GM19025 (cell line): ENCODE measurements at regions not wholly inside any gene's neighbourhood (a gene's known extent, or its start where the extent isn't known, plus 50 kb on each side); places are given as distances from the start of the nearest gene placed in this dataset.

Source experiments
- ATAC-seq: cut with Tn5 transposase; IDR thresholded peaks from one replicate; pipeline ENCODE4 v1.9.1; 2021; ENCODE audit warnings: mild to moderate bottlenecking, low read depth, moderate library complexity; ENCODE audit not compliant: unreplicated experiment

DNA sequence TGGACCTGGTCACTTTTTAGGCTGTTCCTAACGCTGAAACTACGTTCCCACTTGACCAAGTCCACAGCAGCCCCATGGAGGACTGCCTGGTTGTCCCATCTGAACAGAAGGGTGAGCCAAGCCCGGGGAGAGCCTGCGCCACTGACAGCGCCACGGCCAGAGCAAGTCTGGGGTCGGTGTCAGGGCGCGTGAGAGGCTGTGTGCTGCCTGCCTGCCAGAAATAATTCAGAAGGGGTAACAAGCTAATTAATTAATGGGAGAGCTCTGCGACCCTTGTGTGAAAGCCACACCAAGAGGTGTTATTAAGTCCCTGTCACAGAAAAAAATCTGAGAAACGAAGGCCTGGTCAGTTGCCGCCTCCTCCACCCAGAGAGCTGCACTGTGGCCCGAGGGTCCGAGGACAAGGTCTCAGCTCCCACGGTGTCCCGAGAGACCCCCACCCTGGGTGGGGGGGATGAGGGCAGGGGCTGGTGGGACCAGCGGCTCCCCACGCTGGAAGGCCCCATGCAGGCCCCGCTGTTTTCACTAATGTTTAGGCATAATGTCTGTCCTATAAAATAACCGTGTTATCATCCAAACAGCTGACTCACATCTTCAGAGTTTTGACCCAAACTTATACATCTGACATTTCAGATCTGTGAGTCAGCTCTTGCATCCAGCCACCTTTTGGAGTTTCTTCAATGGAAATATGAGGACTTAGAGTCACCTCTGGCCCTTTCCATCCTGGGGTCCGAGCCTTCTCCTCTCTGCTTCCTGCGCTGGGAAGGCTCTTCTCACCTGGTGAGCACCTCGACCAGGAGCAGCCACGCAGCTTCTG, 58.5 kb downstream of the DLL1 start:
- ATAC-seq: no peak

DNA sequence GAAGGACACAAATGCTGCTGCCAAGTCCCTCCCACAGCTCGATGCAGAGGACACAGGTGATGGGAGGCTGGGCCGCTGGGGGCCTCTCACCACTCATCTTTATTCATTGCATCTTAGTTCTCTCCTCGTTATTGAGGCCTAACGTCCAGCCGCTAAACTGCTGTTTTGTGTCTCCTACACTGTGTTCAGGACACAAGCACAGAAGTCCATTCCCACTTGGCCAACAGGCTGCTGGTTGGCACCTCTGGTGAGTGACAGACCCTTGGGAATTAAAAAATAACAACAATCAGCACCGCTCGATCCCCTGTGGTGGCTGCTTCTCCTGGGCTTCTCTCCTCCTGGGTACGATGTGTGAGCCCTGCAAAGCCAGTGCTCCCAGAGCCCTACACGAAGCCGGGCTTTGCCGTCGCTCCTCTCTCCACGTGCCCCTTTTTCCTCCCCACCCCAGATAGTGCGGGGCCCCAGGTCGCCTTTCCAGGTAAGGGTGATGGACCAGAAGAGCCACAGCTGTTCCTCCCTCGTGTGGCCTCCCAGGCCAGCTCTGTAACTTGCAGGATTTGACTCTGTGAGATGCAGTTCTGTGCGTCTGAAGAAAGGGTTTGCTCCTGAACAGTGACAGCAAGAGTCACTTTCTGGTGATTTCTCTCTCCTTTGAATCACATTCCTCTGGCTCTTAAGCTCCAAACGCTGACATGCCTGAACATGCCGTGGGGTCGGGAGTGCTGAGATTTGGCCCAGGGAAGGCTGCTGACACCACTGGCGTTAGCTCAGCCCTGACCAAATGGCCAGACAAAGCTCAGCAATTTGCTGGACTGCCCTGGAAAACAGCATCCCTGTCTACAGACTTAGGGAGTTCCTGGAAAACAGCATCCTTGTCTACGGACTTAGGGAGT, 59.3 kb downstream of the DLL1 start:
- no peak for ATAC-seq

DNA sequence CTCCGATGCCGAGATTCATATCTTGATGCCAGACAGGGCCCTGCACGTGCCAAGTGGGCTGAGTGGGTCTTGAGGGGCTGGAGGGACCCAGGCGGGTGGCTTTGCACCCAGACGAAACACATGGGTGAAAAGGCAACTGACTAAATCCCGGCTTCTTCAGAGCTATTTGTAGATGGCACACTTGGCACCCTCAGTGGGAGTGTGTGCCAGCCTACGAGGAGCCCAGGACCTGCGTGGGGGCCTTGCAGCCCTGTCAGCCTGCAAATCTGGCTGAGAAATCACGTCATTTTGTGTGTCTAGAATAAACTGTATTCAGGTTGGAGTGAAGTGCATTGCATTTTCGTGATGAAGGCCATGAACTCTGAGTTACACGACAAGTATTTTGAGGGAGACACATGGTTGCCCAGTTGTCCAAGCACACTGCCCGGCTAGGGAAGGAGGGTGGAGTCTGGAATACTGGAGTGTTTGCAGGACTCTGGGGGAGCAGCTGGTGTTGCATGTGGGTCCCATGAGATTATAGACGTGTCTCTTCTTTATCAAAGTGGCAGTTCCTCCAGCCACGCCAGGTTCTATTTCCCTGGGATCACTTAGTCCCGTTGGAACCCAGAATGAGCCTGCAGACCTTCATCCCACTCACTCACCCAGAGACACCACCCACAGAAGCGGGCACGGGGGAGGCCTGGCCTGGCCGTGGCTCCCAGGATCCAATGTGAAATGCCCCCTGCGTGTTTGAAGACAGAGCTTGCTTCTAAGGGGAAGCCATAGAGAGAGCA, 60.2 kb downstream of the DLL1 start:
- no peak for ATAC-seq

DNA sequence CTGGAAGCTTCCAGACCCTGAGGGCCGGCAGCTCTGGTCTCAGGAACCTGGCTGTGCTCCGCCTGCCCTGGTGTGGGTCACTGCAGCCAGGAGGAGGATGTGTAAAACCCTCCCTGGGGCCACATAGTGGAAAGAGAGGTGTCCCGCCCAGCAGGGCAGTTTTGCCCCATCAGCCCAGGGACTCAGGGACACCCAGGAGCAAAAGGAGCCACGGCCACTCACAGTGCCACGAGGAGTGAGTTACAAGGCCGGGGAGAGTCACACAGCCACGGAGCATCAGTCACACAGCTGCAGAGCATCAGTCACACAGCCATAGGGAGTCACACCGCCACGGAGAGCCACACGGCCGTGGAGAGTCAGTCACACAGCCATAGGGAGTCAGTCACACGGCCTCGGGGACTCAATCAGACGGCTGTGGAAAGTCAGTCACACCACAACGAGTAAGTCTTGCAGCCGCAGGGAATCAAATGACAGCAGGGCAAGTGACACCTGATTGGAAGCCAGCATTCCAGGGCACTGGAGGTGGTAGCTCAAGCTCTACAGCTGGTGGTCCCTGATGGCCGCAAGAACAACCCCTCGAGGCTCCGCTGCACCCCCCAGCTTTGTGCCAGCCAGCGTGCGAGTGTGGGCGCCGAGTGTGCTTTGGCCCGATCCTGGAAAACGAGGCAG, 60.9 kb downstream of the DLL1 start:
- no peak for ATAC-seq

DNA sequence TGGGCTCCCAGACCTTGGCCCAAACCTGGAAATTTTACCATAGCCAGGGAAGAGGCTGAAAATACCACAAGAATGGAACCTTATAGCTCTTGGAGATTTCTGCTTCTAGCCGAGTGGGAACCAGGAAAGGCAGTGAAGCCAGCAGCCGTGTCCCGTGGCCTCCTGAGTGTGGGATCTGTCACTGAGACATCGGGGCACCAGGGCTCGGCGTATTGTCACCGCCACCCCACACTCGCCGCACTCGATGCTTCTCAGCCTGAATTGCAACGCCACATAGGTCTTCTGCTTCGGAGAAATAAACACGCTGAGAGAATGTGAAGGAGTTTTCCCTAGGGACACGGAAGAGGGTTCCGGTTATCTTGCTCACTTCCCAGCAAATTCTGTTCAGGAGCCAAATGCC, 61.5 kb downstream of the DLL1 start:
- no peak for ATAC-seq

DNA sequence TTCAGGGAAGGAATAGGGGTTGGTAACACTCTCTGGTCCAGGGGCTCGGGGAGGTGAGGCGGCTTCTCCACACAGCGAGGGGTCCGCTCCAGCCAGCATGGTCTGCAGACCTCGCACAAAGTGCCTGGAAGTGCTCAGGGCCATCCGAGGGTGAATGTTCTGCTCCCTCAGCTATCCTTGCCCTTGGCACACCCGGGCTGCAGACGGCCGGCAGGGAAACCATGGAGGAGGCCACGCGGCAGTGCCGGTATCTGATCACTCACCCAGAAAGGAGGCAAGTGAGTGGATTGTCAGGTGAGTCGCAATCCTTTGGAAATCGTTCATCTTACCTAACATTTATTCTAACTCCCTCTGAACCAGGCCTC, 62.0 kb downstream of the DLL1 start:
- ATAC-seq: no peak

DNA sequence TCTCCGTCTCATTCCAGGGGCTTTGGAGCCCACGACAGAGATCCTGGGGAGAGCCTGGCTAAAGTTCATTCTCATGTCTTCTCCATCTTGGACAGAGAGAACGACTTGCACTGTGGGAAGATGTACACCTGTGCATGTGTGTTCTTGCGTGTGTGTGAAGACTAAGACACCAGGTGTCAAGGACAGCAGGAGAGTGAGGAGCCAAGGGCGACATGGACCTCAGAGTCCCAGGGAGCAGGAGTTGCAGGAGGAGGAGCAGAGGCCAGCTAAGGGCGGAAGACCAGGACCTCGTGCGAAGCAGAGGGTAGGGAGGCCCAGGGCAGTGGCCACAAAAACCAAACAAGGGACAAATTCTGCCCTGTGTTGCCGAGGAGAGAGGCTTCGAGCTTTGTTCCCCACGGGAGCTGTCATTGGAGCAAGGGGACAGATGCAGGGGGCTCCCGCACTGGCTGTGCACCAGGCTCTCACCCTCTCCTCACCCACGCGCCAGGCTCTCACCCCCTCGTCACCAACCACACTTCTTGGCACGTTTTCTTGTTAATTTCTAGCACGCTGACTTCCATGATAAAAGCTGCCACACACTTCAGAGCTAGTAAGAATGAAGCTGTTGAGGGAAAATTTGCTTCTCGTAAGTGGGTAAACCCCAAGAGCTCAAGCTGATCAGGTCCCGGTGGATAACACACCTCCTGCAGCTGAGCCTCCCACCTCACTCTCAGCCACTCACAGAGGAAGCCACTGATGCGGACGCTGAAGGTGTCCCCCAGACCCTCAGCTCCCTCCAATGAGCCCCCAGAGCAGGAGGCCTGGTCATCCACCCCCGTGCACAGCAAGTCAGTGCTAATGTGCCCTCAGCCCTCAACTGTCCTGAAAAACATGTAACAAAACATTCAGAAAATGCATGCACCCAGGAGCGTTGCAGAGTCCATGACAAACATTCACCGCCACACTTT, 62.6 kb downstream of the DLL1 start:
- no peak for ATAC-seq

DNA sequence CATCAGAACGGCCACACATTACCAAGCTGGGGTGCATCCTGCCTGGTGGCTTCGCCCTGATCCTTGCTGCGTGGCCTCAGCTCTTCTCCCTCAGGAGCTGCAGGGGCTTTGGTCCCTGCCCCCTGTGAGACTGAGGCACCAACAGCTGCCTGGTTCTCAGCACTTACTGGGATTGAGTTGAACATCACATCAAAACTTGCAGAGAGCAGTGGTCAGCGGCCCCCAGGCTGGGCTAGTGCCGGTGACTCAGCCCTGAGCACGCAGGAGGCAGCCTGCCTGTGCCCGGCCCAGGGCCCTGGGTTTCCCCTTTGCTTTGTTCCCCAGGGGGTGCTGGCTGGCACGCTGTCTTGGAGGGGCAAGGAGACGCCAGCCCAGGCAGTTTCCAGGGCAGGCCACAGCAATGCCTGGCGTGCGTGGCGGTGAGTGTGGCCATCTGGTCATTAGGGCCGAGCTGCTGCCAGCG, 63.3 kb downstream of the DLL1 start:
- no peak for ATAC-seq

DNA sequence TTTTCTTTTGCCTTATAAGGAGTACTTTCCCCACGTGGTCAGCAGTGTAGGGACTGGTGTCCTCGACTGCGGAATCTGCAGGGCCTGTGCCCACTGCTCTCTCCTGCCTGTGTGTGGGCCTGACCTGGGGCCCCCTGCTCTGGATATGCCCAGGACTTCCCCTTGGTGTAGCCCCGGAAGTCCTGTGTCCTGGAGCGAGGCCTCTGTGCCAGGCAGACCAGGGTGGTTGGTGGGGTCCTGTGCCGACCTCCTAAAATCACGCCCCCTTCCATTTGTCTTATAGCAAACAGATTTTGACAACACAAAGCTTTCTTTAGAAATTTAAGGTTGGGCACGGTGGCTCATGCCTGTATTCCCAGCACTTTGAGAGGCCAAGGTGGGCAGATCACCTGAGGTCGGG, 64.2 kb downstream of the DLL1 start:
- ATAC-seq: no peak

DNA sequence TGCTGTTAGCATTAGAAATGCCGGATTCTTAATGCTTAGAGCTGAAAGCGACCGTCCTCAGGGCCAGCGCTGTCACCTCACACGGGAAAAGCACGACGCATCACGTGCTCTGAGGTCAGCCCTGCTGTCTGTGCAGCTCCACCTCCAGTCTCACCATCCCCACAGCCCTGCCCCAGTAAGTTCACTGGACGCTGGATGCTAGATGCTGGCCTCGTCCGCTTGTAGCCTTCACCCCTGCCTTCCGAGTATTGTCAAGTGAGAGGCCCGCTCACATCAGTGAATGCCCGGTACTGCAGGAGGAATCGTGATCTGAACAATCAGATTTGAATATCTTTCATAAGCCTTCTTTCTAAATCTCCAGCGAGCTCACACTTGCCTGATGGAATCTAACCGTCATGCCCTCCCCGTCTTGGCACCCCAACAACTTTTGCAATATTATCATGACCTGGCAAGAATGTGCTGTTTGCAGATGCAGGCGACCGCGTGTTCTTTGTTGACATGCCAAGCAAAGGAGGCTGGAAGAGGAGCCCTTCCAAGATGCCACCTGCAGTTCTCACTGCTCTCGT, 64.9 kb downstream of the DLL1 start:
- ATAC-seq: no peak

DNA sequence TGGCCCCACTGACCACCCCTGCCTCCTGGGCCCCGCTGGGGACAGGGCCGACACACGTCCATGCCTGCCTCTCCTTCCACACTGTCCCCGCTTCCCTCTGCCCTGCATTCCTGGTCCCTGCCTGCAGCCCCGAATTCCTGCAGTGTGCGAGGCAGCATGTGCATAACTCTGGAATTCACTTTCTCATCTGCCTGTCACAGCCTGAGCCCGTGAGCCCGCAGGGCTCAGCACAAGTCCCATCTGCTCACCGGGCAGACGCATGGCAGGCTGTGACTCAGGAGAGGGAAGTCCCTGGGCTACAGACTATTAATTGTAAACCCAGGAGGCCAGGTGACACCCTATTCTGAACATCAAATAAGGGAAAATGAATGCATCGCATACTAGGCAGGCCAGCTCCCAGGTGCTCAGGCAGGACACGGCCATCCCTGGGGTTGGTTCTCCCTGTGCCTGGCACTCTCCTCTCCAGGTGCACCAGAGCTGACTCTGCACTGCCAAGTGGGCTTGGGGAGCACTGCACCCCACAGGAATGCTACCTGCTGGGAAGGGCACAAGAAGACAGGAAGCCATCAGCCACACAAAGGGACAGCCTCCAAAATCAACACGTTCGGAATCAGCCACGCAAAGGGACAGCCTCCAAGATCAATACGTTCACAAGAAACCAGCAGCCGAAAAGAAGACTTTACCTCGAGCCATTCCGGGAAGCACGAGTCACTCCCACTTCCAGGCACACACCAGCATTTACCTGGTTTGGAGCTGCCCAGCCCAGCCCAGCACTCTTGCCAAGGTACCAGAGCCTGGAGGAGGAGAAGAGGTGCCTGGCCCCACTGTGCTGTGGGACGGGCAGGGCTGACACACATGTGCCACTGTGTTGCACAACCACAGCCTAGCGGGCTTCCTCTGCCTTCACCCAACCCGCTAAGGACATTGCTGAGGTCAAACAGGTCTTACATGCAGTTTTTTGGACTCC, 65.9 kb downstream of the DLL1 start:
- ATAC-seq: no peak

DNA sequence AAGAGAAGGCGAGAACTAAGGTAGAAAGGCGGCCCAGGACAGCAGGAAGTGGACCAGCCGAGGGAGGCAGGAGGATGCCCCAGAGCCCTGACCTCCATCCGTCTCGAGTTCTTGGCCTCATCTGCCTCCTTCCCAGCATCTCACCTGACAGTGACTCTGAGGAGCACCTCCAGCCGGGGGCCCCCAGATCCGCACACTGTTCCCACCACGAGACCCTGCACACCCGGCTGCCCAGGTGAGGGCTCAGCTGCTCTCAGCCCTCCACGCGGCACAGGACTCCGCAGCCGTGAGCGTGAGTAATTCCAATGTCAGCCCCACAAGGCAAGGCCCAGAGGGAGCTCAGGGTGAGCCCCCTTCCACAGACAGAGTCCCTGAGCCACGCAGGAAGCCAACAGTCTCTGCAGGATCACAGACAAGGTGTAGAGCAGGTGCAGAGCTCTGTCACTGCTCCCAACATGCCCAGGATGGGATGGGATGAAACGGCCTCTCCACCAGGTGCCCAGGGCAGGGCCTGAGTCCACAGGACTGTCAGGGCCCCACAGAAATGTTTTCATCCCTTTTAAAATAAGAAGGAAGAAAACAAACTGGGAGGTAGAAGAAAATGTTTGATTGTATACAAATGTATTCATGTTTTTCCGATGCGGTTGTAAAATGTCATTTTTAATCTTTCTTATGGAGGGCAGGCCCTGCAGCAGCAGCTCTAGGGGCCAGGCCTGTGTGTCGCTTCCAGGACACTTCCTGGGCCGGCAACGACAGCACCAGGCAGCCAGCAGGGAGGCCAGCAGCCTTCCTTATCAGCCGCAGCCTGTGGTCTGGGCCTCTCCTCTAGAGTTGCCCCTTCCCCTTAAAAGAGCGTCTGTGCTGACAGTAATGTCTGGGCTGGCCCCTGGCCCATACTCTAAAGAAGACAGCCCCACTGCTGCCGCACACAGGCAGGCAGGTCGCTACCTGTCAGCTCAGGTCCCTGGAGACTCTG, 66.9 kb downstream of the DLL1 start:
- no peak for ATAC-seq

DNA sequence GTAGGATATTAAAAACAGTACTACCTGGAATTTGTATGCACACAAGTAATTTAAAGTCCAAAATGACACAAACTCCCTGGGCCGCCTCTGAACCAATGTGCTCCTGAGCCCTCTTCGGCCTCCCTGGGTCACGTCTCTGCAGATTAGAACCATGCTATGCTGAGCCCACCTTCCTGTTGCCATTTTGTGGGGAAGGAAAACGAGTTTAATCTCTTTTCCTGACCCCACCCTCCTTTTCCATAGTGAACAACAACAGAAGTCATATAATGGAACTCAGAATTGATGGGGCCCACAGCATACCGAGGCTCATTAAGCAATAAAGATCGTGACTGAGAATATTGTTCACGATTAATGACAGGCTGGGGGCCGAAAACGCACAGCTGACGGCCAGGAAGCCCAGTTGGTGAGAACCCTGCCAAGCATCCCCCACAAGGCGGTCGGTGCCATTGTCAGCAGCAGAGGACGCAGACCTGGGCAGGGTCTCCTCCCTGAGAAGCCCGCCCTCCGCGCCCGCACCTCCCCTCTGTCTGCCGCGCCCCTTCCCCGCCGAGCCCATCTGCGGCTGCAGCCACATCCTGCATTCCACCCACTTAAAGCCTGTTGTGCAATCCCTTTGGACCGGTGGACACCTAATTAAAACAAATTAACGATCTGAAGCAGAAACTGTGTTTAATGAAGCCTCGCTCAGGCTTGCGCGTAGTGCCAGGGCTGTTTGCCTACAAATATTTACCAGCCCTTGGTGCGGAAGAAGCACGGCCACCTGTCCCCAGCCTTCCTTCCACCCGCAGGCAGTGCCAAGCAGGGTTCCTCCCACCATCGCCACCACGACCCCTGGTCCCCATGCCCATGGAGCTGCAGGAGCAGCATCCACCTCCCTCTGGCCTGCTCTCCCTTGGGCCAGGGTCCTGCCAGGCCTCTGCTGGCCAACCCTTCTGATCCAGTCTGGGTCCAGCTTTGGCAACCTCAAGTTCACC, 68.1 kb downstream of the DLL1 start:
- ATAC-seq: no peak

DNA sequence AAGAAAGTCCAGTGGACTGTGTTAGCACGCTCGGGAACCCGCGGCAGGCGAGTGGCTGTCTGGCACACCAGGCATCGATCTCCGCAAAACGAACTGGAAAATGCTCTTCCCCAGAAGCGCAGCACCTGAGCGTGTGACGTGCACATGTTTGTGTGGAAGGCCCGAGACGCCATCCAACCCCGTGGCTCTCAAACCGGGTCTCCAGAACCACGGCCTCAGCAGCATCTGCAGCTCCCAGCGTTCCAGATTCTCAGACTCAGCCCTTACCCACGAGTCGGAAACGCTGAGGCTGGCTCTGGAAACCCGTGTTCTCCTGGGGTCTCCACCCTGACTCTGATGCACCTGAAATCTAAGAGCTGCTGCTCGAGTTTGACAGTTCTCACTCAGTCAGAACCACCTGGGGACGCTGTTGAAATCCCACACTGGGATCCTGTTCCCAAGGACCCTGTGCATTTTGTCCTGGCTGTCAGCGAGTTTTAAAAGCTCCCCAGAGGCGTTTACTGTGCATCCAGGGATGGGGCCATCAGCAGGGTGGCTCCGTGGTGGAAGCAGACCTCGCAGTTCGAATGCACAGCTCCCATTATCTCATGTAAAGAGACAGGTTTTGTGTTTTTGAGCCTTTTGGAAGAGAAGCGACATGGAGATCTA, 69.0 kb downstream of the DLL1 start:
- no peak for ATAC-seq
